NCI-H2171 treated with DMSO at 0.1 percent for 48 hours (cell line): ENCODE measurements at regions not wholly inside any gene's neighbourhood (a gene's known extent, or its start where the extent isn't known, plus 50 kb on each side); places are given as distances from the start of the nearest gene placed in this dataset.

ENCODE experiments used
- DNase-seq: peaks from one replicate; lab custom pipeline; 2025; lab: John Stamatoyannopoulos, UW

DNA sequence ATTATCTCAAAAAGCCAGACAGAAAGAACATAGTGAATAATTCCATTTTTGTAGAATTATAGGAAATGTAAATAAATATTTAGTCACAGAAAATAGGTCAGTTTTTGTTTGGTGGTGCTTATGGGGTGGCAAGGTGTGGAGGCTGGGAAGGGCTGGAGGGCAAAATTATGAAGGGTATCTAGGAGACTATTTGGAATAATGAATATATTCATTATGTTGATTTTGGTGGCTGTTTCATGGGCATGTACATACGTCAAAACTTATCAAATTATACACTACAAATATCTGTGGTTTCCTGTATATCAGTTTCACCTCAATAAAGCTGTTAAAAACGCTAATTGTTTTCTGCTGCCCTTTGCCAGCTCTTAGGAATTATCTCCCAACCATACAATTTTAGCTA, 298.7 kb upstream of the GOLIM4 start:
- no peak for DNase-seq

DNA sequence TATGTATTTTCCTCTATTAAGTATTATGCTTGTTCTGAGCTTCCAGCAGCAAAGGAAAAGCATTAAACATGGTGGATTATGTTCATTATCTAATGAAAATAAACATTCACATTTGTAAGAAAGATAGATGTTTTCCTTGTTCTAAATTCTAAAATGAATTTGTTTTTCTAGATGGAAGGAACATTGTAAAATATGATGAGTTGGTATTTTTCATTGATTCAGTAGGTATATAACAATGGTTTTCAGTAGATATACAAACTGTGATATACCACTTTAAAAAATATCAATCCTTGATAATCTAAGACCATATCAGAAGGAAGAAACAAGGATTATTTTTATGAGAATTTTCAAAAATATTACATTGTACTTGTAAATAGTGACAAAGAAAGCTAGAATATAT, 290.6 kb upstream of the GOLIM4 start:
- DNase-seq, result no peak

DNA sequence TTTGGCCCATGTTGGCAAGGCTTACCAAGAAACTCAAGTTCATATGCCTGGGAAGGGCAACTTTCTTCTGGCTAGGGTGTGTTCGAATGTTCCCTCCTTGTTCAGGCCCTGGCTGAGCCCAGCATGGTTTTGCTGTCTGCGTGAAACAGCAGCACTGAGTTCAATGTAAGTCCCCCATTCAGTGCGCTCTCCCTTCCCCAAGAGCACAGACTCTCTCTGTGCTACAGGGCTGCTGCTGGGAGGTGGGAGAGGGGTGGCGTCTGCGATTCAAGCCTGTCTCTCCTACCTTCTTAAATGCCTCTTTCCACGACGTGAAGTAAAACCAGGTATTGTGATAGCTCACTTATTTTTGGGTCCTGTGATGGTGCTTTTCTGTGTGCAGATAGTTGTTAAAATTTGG, 289.3 kb upstream of the GOLIM4 start:
- no peak for DNase-seq

DNA sequence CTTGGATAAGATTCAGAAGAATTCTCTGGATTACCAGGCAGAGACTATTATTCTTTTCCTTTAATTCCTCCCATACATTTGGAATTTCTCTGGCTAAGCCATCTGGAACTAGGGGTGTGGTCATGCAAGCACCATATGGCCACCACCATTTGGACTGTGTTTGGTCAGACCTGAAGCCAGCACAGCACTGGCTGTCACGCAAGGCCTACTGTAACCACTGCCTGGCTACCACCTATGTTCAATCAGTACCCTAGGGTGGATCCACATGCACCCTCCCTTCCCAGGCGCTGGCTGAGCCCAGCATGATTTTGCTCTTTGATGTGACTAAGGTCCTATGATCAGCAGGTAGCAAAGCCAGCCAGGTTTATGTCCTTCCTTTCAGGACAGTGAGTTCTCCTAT, 287.8 kb upstream of the GOLIM4 start:
- DNase-seq, result no peak

DNA sequence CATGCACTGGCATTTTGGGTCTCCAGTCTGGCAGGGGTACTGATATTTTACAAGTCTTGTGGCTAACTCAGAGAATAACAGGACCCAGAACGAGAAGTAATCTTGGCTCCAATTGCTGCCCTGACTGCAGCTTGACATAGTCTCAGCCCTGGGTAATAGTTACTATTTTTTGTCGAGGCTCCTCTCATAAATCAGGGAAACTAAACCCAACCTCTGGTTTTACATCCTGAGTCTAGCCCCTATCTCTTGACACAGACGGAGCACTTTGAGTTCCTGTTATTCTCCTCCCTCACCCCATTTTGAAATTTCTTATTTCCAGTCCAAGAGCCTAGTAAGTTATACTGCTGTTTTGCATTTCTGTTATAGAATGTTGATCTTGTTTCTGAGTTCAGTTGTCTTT, 276.1 kb upstream of the GOLIM4 start:
- no peak for DNase-seq

DNA sequence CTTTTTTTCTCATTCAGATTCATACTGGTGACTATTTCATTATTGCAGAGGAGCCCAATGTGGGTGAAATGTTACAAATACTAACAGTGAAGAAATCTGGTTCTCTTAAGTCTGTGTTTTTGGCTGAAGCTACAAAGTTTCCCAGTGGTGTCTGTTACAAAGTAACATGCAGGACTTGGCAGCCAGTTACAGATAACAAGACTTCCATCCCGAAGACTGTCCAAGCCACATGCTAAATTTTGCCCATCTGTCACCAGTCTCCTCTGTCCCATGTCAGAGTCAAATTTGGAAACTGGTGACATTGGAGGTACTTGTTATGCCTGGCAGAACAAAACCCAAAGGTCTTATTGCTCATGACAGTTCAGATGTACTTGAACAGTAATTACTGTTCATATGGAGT, 269.2 kb upstream of the GOLIM4 start:
- DNase-seq, result no peak

DNA sequence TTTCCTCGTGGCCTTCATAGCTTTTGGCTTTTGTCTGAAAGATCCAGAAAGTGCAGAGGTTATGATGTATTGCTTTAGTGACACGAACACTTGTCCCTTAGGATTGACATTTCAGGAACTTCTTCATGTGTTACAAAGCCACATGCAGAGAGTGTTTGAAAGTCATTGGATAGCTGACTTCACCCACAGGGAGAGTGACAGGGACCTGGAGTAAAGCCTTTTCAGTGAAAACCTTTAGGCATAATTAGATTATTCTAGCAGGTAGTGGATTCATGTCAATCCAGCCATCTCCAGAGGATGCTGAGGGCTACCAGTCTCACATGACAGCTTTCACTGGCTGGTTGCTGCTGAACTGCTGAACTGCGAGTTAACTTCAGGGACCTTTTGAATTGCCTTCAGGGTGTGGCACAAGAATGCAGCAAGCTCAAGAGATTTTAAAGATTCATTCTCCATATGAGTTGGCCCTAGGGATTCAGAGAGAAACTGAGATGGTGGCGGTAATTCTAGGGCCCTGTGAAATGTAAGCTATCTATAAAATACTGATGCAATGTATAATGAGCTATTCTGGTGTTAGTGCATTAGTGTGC, 267.0 kb upstream of the GOLIM4 start:
- DNase-seq, result no peak

DNA sequence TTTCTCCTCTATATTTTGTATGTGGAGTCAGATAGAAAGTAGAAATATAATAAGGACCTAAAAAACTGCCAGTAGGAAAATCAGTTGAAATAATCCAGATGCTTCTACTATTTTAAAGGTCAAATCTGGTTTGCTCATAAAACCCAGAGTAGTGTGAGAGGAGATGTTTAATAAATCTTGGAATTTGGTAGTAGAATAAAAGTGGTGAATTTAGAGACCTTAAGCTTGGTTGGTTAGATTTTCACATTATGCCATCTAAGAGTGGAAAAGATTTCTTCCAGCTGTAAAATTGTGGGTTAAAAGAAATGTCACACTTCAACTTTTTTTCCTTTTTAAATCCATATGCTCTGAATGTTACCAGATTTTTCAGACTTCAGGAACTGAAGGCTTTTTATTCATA, 266.4 kb upstream of the GOLIM4 start:
- no peak for DNase-seq

DNA sequence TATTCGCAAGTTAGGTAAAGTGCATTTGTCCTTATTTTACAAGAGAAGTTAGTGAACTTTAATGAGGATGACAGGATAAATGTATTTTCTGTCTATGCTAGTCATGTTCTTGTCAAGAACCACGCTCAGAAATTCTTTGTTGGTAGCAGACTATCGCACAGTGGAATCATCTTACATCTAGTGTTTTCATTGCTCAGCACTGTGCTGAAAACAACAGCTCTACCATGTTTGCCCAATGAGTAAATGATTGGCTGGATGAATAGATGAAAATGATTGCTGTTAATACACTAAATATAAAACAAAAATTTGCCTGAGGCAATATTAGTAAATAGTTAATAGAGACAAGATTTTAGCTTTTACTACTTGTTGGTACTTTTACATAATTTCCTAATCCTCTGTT, 265.3 kb upstream of the GOLIM4 start:
- DNase-seq, result no peak

DNA sequence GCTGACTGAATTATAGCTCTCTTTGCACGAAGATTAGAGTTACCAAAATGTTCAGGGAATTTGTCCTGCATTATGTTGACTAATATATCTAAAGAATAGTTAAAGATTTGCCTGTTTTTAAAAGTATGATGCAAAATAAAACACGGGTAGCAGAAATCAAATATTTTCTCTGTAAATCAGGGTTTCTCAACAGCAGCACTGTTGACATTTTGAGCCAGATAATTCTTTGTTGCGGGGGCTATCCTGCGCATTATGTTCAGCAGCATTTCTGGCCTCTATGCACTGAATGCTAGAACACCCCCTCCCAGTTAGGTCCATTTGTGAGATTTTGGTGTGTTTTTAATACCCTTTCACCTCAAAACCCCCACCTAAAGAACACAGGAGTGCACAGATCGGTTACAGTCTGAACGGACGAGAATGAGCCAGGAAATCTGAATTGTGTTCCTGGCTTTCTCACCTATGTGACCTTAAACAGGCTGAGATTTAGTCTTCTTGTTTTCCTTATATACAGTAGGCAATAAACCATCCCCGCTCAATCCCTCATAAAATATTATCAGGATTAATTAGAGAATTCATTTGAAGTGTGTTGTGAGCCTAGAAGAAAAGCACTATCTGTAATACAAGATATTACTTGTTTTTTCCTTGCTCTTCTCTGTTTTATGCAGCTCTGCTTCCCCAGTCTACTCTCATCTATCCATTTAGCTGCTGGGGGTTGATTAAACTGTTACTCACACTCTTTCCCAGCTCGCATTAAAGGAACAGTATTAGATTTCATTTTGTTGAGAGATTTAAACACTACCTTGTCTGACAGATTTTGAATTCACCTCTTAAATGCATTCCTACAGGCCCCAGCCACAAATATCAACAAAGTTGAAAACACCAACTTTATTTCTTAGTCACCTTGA, 247.5 kb upstream of the GOLIM4 start:
- no peak for DNase-seq

DNA sequence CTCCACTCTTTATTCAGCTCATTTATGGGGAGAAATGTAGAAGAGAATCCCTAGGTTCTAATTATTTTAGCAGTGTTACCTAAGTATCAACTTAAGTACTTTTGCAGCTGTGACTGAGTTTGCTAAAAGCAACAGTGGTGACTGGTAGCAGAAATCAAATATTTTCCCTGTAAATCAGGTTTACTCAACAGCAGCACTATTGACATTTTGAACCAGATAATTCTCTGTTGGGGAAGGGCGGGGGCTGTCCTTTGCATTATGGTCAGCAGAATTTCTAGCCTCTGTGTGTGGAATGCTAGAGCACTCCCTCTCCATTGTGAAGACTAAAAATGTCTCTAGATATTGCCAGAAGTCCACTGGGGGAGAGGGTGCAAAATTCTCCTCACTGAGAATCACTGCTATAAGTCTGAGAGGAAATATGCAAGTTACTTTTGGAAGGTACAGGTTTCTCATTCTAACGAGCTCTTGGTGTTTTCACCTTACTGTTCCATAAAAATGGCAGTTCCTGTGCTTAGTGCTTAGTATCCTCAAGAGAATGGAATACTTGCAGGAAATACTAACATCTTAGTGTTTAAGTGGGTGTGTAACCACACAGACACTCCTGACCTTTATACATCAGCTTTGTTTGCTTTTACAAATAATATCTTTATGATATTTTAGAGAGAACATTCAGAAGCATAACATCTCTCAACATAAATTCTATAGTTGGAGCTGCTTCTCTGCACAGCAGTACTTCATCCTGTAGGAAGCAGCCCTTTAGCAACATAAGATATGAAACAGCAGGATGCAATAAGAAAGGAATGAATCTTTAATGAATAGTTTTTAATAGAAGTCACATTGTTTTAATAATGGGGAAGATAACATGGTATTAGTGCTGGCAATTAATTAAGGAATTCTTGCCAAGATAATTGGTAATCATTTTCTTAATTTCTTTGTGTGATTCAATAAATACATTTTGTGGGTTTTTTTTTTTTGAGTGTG, 246.5 kb upstream of the GOLIM4 start:
- DNase-seq, result no peak

DNA sequence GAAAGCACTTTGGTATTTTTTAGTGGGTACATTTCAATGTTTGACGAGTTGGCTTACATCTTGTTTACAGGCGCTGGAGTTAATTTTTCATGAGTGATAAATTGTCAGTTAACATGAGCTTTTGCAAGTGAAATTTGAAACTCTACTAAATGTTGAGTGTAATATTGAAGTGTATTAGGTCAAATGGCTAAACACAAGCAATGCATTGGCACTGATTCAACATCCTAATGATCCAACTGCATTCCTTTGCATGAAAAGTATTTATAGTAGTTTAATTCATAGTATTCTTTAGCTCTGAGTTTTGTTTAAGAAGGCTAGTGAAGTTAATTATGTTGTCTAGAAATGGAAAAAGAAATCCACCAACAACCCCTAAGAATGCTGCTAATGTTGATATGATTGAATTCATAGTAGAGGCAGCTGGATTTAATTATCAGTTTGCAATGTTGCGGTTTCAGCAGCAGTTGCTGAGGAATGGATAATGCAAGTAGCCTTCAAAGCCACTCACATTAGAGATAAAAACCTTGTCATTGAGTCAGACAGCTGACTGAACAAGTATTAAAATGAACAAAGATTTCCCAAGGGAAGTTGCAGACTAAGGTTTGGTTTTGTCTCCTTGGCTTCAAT, 245.6 kb upstream of the GOLIM4 start:
- no peak for DNase-seq

DNA sequence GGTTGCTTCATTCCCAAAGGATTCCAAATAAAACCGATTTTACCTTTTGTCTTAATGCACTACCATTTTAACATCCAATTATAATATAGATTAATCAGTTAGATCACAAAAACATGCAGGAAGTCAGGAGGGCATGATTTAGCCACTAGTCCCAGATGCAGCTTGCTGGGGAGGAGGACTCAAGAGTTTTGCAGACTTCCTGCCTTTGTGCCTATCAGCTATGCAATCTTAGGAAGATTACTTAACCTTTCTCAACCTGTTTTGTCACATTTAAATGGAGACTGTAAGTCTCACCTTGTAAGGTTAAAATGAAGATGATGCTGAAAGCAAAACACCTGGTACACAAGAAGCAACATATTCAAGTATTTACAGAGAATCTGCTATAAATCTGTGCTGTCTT, 242.4 kb upstream of the GOLIM4 start:
- no peak for DNase-seq

DNA sequence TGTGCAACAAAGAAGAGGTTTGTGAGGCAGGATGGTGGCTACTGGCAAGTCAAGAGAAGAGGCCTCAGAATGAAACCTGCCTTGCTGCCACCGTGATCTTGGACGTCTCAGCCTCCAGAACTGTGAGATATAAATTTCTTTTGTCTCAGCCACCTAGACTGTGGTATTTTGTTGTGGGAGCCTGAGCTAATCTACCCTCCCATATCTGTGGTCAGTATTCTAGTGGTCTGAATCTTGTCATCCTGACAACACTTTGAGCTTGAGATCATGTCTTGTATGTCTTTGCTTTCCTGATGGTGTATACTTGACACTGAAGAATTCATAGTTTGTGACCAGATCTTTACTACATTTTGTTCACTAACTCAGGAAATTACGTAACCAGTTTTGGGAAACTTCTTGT, 240.6 kb upstream of the GOLIM4 start:
- DNase-seq, result no peak

DNA sequence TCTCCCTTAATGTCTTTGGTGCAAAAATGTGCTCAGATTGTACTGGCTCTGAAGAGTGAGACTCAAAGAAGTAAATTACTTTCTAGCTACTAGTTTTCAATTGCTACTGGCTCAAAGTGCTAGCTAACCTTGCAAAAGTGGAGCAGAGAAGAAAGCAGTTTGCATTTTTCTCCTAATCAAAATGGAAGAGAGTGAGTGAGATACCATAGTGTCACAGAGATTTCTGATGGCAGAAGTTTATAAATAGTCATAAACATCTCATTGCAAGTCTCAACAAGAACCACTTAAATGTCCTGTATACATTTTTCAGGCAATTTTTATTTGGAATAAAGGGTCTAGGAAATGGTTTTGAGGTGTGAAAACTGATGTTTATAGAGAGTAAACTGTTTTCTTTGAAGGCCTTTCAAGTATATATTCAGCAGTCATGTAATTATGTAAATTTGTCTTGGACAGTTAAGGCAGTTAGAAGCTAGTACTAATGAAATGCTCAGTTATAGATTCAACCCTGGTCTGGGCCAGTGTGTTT, 237.7 kb upstream of the GOLIM4 start:
- no peak for DNase-seq

DNA sequence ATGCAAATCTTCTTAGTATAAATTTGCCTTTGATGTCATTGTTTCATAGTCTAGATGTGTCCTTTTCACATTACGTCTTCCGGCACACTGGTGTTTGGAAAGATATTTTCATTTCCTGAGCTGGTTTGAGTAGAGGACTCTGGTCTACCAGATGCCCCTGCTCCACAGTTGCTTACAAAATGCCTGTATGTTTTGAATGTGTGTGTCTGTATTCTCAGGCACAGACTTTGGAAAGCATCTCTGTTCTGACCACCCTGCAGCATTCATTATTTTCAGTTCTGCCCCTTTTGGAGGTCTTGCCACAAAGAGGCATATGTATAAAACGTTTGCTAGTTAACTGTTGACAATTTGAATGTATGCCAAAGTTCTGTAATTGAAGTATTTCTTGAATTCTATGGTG, 236.0 kb upstream of the GOLIM4 start:
- no peak for DNase-seq

DNA sequence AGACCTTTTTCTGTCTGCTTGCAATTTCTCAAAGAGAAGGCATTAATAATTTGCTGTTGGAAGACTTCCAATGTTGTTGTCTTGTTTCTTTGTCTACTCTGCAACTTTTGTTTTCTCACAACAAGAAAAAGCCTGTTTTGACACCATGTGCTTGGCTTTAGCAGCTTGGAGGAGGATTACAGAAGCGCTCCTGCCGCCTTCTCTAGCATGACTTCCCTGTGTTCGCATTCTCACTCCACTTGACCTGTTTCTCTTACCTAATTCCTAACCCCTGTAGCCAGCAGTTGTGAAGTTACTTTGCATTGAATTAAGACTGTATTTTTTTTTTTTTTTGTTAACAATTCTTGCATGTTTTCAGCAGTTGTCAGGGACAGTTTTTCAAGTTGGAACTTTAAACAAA, 235.3 kb upstream of the GOLIM4 start:
- DNase-seq, result no peak

DNA sequence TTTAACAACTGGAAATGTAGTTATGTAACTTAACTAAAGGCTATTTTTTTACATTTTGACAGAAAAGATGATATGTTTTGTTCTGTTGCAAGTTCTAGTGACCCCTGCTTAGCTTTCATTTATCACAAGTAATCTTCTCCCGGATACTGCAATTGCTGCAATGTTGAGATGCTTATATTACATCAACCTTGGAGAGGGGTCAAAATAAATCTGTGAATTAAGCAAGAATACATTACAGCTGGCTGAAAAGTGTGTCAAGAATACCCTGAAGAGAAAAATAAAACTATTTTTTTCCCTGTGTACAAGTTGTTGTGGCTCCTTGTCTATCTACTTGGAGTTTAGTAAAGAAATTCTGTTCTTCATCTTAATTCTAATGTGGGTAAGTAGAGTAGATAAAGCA, 232.1 kb upstream of the GOLIM4 start:
- DNase-seq, result no peak

DNA sequence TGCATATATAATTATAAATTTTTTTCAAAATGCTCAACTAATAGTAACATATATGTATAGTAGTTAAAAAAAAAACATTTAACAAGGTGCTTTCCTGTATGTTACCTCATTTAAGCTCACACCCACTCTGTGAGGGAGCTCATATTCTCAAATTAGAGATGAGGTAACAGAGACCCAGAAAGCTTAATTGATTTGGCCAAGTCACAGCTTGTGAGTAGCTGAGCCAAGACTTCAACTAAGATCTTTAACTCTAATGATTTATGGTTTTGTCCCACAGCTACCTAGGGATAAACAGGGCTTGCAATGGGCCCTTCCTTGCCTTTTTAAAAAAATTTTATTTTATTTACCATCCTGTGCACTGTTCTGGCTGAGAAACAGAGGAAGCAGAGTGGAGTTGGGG, 230.0 kb upstream of the GOLIM4 start:
- DNase-seq, result peak; percentile 4

DNA sequence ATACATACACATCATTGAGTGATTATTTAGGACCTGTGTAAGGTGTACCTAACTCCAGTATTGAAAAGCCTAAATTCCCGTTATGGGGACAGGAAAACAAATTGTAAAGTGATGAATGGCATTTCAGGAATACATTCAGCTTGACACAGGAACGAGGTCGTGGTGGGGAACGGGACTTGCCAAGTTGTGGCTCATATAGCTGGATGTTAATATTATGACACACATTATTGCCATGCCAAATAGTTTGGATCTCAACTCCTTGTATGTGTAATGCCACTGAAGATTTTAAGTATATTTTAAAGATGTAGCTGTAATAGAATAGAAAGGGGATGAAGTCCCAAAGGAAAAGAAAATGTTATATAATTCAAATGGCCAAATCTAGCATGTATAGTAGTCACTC, 227.2 kb upstream of the GOLIM4 start:
- no peak for DNase-seq

DNA sequence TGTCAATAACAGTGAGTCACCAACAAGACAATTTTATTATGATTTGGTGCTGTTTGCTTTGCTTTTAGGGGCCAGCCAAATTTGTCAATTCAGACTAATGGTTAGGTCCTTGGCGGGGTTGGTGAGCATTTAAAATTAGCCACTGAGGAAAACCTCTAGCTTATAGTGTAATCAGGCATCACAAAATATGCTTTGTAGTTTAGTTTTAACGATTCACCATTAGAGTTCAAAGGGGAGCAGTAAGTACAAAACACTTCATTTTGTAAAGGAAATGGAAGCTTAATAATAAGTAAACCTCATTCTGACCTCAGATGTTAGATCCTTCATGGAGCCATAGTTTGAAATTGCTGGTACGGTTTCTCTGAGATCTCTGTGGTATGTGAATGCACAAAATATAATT, 218.4 kb upstream of the GOLIM4 start:
- DNase-seq, result no peak

DNA sequence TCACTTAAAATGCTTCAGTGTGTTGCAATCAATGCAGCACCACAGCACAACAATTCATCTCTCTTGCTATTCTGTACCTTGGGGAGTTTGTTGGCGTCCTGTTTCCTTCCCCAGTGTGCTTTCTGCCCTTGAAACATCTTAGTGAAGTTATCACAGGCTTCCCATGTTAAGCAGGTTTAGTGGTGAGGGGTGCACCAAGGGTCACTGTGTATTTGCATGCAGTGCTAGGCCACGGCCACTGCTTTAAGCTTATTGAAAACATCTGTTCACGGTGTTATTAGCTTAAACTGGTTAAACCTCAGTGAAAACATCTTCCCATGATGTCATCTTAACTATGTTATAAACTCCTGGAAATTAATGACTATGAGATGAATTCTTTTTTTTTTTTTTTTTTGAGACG, 217.3 kb upstream of the GOLIM4 start:
- DNase-seq, result no peak
